ENCODE measurements at regions not wholly inside any gene's neighbourhood (a gene's known extent, or its start where the extent isn't known, plus 50 kb on each side); places are given as distances from the start of the nearest gene placed in this dataset.

- DNase-seq (ENCODE audit: low read depth in 2 of 2): no peak
Measured at GRCh38 chr6:14455876-14456648, 338.5 kb downstream of the CD83 start.

- no peak for DNase-seq (ENCODE audit: low read depth in 2 of 2)
Measured at GRCh38 chr6:14456941-14457340, 339.4 kb downstream of the CD83 start.

- DNase-seq (ENCODE audit: low read depth in 2 of 2): no peak
Measured at GRCh38 chr6:14458669-14459266, 341.2 kb downstream of the CD83 start.

GRCh38 chr6:14459315-14459714, 341.7 kb downstream of the CD83 start:
- no peak for DNase-seq (ENCODE audit: low read depth in 2 of 2)

- no peak for DNase-seq (ENCODE audit: low read depth in 2 of 2)
Measured at GRCh38 chr6:14460556-14460955, 343.0 kb downstream of the CD83 start.

GRCh38 chr6:14462135-14462534, 344.6 kb downstream of the CD83 start:
- DNase-seq (ENCODE audit: low read depth in 2 of 2): no peak

GRCh38 chr6:14462566-14462965, 345.0 kb downstream of the CD83 start:
- no peak for DNase-seq (ENCODE audit: low read depth in 2 of 2)

- no peak for DNase-seq (ENCODE audit: low read depth in 2 of 2)
Measured at GRCh38 chr6:14463110-14463509, 345.5 kb downstream of the CD83 start.

GRCh38 chr6:14464055-14464454, 346.5 kb downstream of the CD83 start:
- no peak for DNase-seq (ENCODE audit: low read depth in 2 of 2)

- no peak for DNase-seq (ENCODE audit: low read depth in 2 of 2)
Measured at GRCh38 chr6:14464716-14465115, 347.1 kb downstream of the CD83 start.

GRCh38 chr6:14466278-14466677, 348.7 kb downstream of the CD83 start:
- DNase-seq (ENCODE audit: low read depth in 2 of 2): no peak

- no peak for DNase-seq (ENCODE audit: low read depth in 2 of 2)
Measured at GRCh38 chr6:14467591-14467990, 350.0 kb downstream of the CD83 start.

GRCh38 chr6:14468647-14469321, 351.2 kb downstream of the CD83 start:
- DNase-seq (ENCODE audit: low read depth in 2 of 2): no peak

- DNase-seq (ENCODE audit: low read depth in 2 of 2): no peak
Measured at GRCh38 chr6:14470101-14470500, 352.5 kb downstream of the CD83 start.

GRCh38 chr6:14470671-14471070, 353.1 kb downstream of the CD83 start:
- DNase-seq (ENCODE audit: low read depth in 2 of 2): no peak

- no peak for DNase-seq (ENCODE audit: low read depth in 2 of 2)
Measured at GRCh38 chr6:14472255-14472985, 354.8 kb downstream of the CD83 start.

- no peak for DNase-seq (ENCODE audit: low read depth in 2 of 2)
Measured at GRCh38 chr6:14472986-14473337, 355.4 kb downstream of the CD83 start.

- DNase-seq (ENCODE audit: low read depth in 2 of 2): no peak
Measured at GRCh38 chr6:14474816-14475215, 357.2 kb downstream of the CD83 start.

GRCh38 chr6:14475306-14475705, 357.7 kb downstream of the CD83 start:
- no peak for DNase-seq (ENCODE audit: low read depth in 2 of 2)

GRCh38 chr6:14476793-14477531, 359.4 kb downstream of the CD83 start:
- DNase-seq (ENCODE audit: low read depth in 2 of 2): no peak

- no peak for DNase-seq (ENCODE audit: low read depth in 2 of 2)
Measured at GRCh38 chr6:14477559-14477958, 360.0 kb downstream of the CD83 start.

All from stimulated activated CD8-positive, alpha-beta memory T cell treated with anti-CD3 and anti-CD28 coated beads, Interleukin-2, amount 100 ng/mL, for 1 hour (primary cell).